ENCODE measurements at regions not wholly inside any gene's neighbourhood (a gene's known extent, or its start where the extent isn't known, plus 50 kb on each side); places are given as distances from the start of the nearest gene placed in this dataset.

- 0 out of 2 replicates have a peak, but pooled peaks cover 2% of the 10 kb centered on the region for H4K20me1 ChIP-seq (ENCODE audit: insufficient read depth, low read length)
- H3K4me3 ChIP-seq (ENCODE audit: low read length) = no peak overlapping the region
- H3K9ac ChIP-seq (ENCODE audit: low read length) = no peak overlapping the region
- no peaks in the 10 kb centered on the region for H3K9me3 ChIP-seq (ENCODE audit: insufficient read depth, low read length)
- TF ChIP-seq EZH2phosphoT487 (IDR thresholded peaks at IDR 0.05; ENCODE audit: low read depth) = no peak
- no peak for TF ChIP-seq CTCF (IDR thresholded peaks at IDR 0.05; ENCODE audit: low read depth, low read length)
- H3K27ac ChIP-seq (ENCODE audit: low read length) = no peak overlapping the region
- no peaks in the 10 kb centered on the region for H3K4me1 ChIP-seq (ENCODE audit: low read length)
- H3K27me3 ChIP-seq (ENCODE audit: low read depth, low read length) = peaks cover 4% of the 10 kb centered on the region; the same call in 1 of the 2 replicates
- H2AFZ ChIP-seq (ENCODE audit: low read depth, low read length) = no peak overlapping the region
- H3K4me2 ChIP-seq (ENCODE audit: low read length) = no peak overlapping the region
- H3K79me2 ChIP-seq (ENCODE audit: low read length) = no peaks in the 10 kb centered on the region
- H3K36me3 ChIP-seq (replicated peaks; ENCODE audit: low read depth, low read length) = no peaks in the 10 kb centered on the region
Measured at GRCh38 chr11:69953356-69953755, 124.8 kb upstream of the ANO1 start.

GRCh38 chr11:69954756-69955155 is 123.4 kb upstream of the ANO1 start:
- H3K79me2 ChIP-seq (ENCODE audit: low read length) = no peaks in the 10 kb centered on the region
- no peak overlapping the region for H2AFZ ChIP-seq (ENCODE audit: low read depth, low read length)
- H3K27me3 ChIP-seq (ENCODE audit: low read depth, low read length) = peaks cover 18% of the 10 kb centered on the region
- H3K9me3 ChIP-seq (ENCODE audit: insufficient read depth, low read length) = no peaks in the 10 kb centered on the region
- 0 out of 2 replicates have a peak, but pooled peaks cover 2% of the 10 kb centered on the region for H4K20me1 ChIP-seq (ENCODE audit: insufficient read depth, low read length)
- H3K27ac ChIP-seq (ENCODE audit: low read length) = no peak overlapping the region
- no peak overlapping the region for H3K4me2 ChIP-seq (ENCODE audit: low read length)
- H3K4me1 ChIP-seq (ENCODE audit: low read length) = no peaks in the 10 kb centered on the region
- H3K9ac ChIP-seq (ENCODE audit: low read length) = no peak overlapping the region
- H3K36me3 ChIP-seq (replicated peaks; ENCODE audit: low read depth, low read length) = no peaks in the 10 kb centered on the region
- no peak for TF ChIP-seq CTCF (IDR thresholded peaks at IDR 0.05; ENCODE audit: low read depth, low read length)
- H3K4me3 ChIP-seq (ENCODE audit: low read length) = no peak overlapping the region

GRCh38 chr11:69956669-69957190 is 121.4 kb upstream of the ANO1 start:
- Histone ChIP-seq H3K4me2 (ENCODE audit: low read length) (no peak overlapping the region), H3K27ac (ENCODE audit: low read length) (no peak overlapping the region), H3K79me2 (ENCODE audit: low read length) (no peaks in the 10 kb centered on the region), H4K20me1 (ENCODE audit: insufficient read depth, low read length) (0 out of 2 replicates have a peak, but pooled peaks cover 2% of the 10 kb centered on the region), H3K9me3 (ENCODE audit: insufficient read depth, low read length) (no peaks in the 10 kb centered on the region), H3K9ac (ENCODE audit: low read length) (no peak overlapping the region), H2AFZ (ENCODE audit: low read depth, low read length) (no peak overlapping the region), H3K4me3 (ENCODE audit: low read length) (no peak overlapping the region), H3K36me3 (replicated peaks; ENCODE audit: low read depth, low read length) (no peaks in the 10 kb centered on the region), H3K27me3 (ENCODE audit: low read depth, low read length) (peaks cover 22% of the 10 kb centered on the region), H3K4me1 (ENCODE audit: low read length) (no peaks in the 10 kb centered on the region)
- TF ChIP-seq CTCF (IDR thresholded peaks at IDR 0.05; ENCODE audit: low read depth, low read length) (no peak), EZH2phosphoT487 (IDR thresholded peaks at IDR 0.05; ENCODE audit: low read depth) (no peak)

- Histone ChIP-seq H4K20me1 (ENCODE audit: insufficient read depth, low read length) (0 out of 2 replicates have a peak, but pooled peaks cover 2% of the 10 kb centered on the region), H3K4me3 (ENCODE audit: low read length) (no peak overlapping the region), H3K27me3 (ENCODE audit: low read depth, low read length) (peaks cover 22% of the 10 kb centered on the region), H3K79me2 (ENCODE audit: low read length) (no peaks in the 10 kb centered on the region), H2AFZ (ENCODE audit: low read depth, low read length) (no peak overlapping the region), H3K27ac (ENCODE audit: low read length) (no peak overlapping the region), H3K36me3 (replicated peaks; ENCODE audit: low read depth, low read length) (no peaks in the 10 kb centered on the region), H3K9ac (ENCODE audit: low read length) (no peak overlapping the region), H3K9me3 (ENCODE audit: insufficient read depth, low read length) (no peaks in the 10 kb centered on the region), H3K4me1 (ENCODE audit: low read length) (no peaks in the 10 kb centered on the region), H3K4me2 (ENCODE audit: low read length) (no peak overlapping the region)
- no peak for TF ChIP-seq EZH2phosphoT487 (IDR thresholded peaks at IDR 0.05; ENCODE audit: low read depth)
- no peak for TF ChIP-seq CTCF (IDR thresholded peaks at IDR 0.05; ENCODE audit: low read depth, low read length)
Measured at GRCh38 chr11:69957849-69958248, 120.3 kb upstream of the ANO1 start.
